ENCODE measurements at regions not wholly inside any gene's neighbourhood (a gene's known extent, or its start where the extent isn't known, plus 50 kb on each side); places are given as distances from the start of the nearest gene placed in this dataset.

DNA sequence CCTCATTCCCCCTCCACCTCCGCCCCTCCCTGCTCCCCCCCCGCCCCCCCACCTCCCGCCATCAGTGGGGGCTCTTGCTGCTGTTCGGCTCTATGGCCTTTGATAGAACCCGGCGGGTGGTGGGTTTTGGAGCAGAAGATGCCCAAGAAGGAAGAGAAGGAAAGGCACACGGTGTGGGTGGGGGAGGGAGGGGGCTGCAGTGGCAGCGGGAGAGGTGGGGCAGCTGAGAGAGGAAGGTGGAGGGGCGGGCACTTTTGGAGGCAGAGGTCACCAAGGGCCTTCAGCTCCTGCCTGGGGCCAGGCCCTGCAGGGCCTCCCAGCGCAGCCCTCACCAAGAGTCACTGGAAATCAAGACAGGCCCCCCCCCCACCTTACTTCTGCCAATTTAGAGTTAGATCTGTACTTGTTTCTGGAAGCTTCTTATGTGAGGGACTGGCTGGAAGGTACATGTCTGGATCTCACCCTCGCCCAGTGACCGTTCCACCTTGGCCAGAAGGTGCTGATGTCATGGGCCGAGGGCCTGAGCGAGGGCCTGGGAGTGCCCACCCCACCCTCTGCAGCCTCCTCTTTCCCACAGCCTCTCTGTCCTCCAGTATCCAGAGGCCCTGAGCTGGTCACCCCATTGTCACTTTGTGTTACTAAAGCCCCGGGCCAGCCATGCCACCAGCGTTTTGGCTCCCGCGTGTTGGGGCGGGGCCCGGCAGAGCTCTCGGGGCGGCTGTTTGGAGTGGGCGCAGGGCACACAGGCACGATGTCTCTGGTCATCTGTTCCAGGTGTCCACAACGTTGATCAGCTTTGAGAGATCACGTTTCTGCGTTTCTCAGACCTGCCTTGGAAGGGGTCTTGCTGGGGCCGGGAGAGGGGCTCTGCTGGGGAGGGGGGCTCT is 153.9 kb downstream of the KIF26A start:
- TF ChIP-seq CTCF (IDR thresholded peaks at IDR 0.05): no peak
- no peak for TF ChIP-seq EZH2 (IDR thresholded peaks at IDR 0.05; ENCODE audit: borderline replicate concordance, insufficient read depth, low read depth, low read length, poor library complexity, severe bottlenecking)
- H3K4me3 ChIP-seq (ENCODE audit: control extremely low read depth in 1 of 5, extremely low read depth in 1 of 5, insufficient read depth in 1 of 5, low read depth in 2 of 5, low read length in 4 of 5): no peak overlapping the region
- no peaks in the 10 kb centered on the region for H3K36me3 ChIP-seq (replicated peaks in 1 of 2; ENCODE audit: control extremely low read depth in 1 of 2, control insufficient read depth in 1 of 2, extremely low read depth in 1 of 2, insufficient read depth in 2 of 2, low read length in 1 of 2)
- no peaks in the 10 kb centered on the region for H4K20me1 ChIP-seq (ENCODE audit: control insufficient read depth, insufficient read depth, low read length, poor library complexity, severe bottlenecking)
- Mint-ChIP-seq H3K9me3 (ENCODE audit: insufficient read depth) (peaks cover 8% of the 10 kb centered on the region), H3K27ac (no peak overlapping the region), H3K4me1 (no peaks in the 10 kb centered on the region), H3K27me3 (peaks cover 4% of the 10 kb centered on the region), H3K4me3 (no peak overlapping the region)
- ChIA-PET CTCF (no interaction called here), POLR2A (no interaction called here)
- H3K27ac ChIP-seq (ENCODE audit: low read length in 2 of 2): no peak overlapping the region
- ATAC-seq (ENCODE audit: low read depth): no peak
- 95% methylated on average over 16 of the region's 28 CpGs for WGBS (ENCODE audit: insufficient coverage)
- H2AFZ ChIP-seq (ENCODE audit: insufficient read depth, low read depth, low read length, poor library complexity, severe bottlenecking): no peak overlapping the region
- H3K4me2 ChIP-seq (replicated peaks; ENCODE audit: low read depth, low read length, poor library complexity, severe bottlenecking): no peak overlapping the region
- DNase-seq: no peak
- H3K4me1 ChIP-seq (ENCODE audit: control insufficient read depth in 2 of 2, insufficient read depth in 2 of 2, low read length in 2 of 2): no peaks in the 10 kb centered on the region
- no peaks in the 10 kb centered on the region for H3K79me2 ChIP-seq (ENCODE audit: control insufficient read depth, insufficient read depth, low read length)
- H3K9ac ChIP-seq (ENCODE audit: low read length): no peak overlapping the region
- H3K27me3 ChIP-seq (replicated peaks in 1 of 4; ENCODE audit: control extremely low read depth in 1 of 4, control insufficient read depth in 3 of 4, insufficient read depth in 4 of 4, low read length in 3 of 4): peaks cover 0 to 6% (median 0%) of the 10 kb centered on the region in 4 experiments
- peaks cover 0 to 10% (median 0%) of the 10 kb centered on the region in 3 donors for H3K9me3 ChIP-seq (ENCODE audit: control extremely low read depth in 1 of 3, control insufficient read depth in 2 of 3, insufficient read depth in 1 of 3, low read length in 2 of 3)
- intact Hi-C loops (cut with micrococcal nuclease): no loop called here

- POLR2A ChIA-PET: no interaction called here
- H3K79me2 ChIP-seq (ENCODE audit: control insufficient read depth, insufficient read depth, low read length): no peaks in the 10 kb centered on the region
- WGBS (ENCODE audit: insufficient coverage): 62% methylated on average over 13 of the region's 15 CpGs
- Mint-ChIP-seq H3K4me1 (no peaks in the 10 kb centered on the region), H3K9me3 (ENCODE audit: insufficient read depth) (peaks cover 8% of the 10 kb centered on the region), H3K27ac (no peak overlapping the region), H3K4me3 (no peak overlapping the region), H3K27me3 (peaks cover 4% of the 10 kb centered on the region)
- H3K36me3 ChIP-seq (replicated peaks in 1 of 2; ENCODE audit: control extremely low read depth in 1 of 2, control insufficient read depth in 1 of 2, extremely low read depth in 1 of 2, insufficient read depth in 2 of 2, low read length in 1 of 2): no peaks in the 10 kb centered on the region
- H3K27me3 ChIP-seq (replicated peaks in 1 of 4; ENCODE audit: control extremely low read depth in 1 of 4, control insufficient read depth in 3 of 4, insufficient read depth in 4 of 4, low read length in 3 of 4): peaks cover 0 to 6% (median 0%) of the 10 kb centered on the region in 4 experiments
- DNase-seq (no peak), ATAC-seq (ENCODE audit: low read depth) (no peak)
- intact Hi-C loops (cut with micrococcal nuclease): no loop called here
- no peaks in the 10 kb centered on the region for H3K4me1 ChIP-seq (ENCODE audit: control insufficient read depth in 2 of 2, insufficient read depth in 2 of 2, low read length in 2 of 2)
- H2AFZ ChIP-seq (ENCODE audit: insufficient read depth, low read depth, low read length, poor library complexity, severe bottlenecking): no peak overlapping the region
- H4K20me1 ChIP-seq (ENCODE audit: control insufficient read depth, insufficient read depth, low read length, poor library complexity, severe bottlenecking): no peaks in the 10 kb centered on the region
- no peak overlapping the region for H3K4me2 ChIP-seq (replicated peaks; ENCODE audit: low read depth, low read length, poor library complexity, severe bottlenecking)
- H3K9me3 ChIP-seq (ENCODE audit: control extremely low read depth in 1 of 3, control insufficient read depth in 2 of 3, insufficient read depth in 1 of 3, low read length in 2 of 3): peaks cover 0 to 6% (median 0%) of the 10 kb centered on the region in 3 donors
- H3K27ac ChIP-seq (ENCODE audit: low read length in 2 of 2): no peak overlapping the region
- TF ChIP-seq CTCF (IDR thresholded peaks at IDR 0.05): no peak
- no peak overlapping the region for H3K9ac ChIP-seq (ENCODE audit: low read length)
- H3K4me3 ChIP-seq (ENCODE audit: control extremely low read depth in 1 of 5, extremely low read depth in 1 of 5, insufficient read depth in 1 of 5, low read depth in 2 of 5, low read length in 4 of 5): no peak overlapping the region
- CTCF ChIA-PET: no interaction called here
Observed at GRCh38 chr14:104293231-104293841, 154.9 kb downstream of the KIF26A start.
